ENCODE measurements at regions not wholly inside any gene's neighbourhood (a gene's known extent, or its start where the extent isn't known, plus 50 kb on each side); places are given as distances from the start of the nearest gene placed in this dataset.
"Not testable (repeated sequence)": the region's sequence is repeated elsewhere in the genome, so short reads cannot be mapped to it uniquely, and the experiment has no call there.

GRCh38 chr12:90745211-90745610 is 209.8 kb downstream of the CCER1 start:
- intact Hi-C loops (cut with DNase I) = no loop called here
- DNase-seq (ENCODE audit: missing footprints) (no peak), ATAC-seq (no peak)

GRCh38 chr12:90741611-90742010 is 213.4 kb downstream of the CCER1 start:
- intact Hi-C loops (cut with DNase I) = no loop called here
- DNase-seq (ENCODE audit: missing footprints) = no peak
- no peak for ATAC-seq

GRCh38 chr12:90729736-90730135 is 225.2 kb downstream of the CCER1 start:
- intact Hi-C loops (cut with DNase I) = no loop called here
- no peak for ATAC-seq

GRCh38 chr12:90712671-90713070 is 242.3 kb downstream of the CCER1 start:
- intact Hi-C loops (cut with DNase I) = no loop called here
- DNase-seq (ENCODE audit: missing footprints) (no peak), ATAC-seq (no peak)

More at GRCh38 chr12:90729736-90730135, 225.2 kb downstream of the CCER1 start:
- DNase-seq (ENCODE audit: missing footprints) = no peak

DNA sequence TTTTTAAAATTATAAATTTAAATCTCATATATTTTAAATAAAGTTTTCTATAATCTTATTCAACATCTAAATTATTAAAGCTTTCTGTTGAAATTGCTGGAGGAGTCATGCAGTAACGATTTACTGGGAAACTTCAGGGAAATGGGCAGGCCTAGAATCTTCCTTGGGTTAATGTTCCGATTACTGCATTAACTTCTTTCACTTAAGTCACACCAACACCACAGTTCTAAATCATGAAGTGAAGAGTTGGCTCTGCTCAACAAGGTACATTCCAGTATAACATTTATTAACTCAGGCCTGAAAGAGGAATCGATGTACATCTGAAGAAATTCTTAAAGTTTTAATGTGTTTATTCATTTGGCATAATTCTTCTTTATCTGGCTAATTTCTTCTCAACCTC is 244.3 kb downstream of the CCER1 start:
- no peak for ATAC-seq

GRCh38 chr12:90706036-90706435 is 248.9 kb downstream of the CCER1 start:
- ATAC-seq (no peak), DNase-seq (ENCODE audit: missing footprints) (no peak)
- intact Hi-C loops (cut with DNase I) = no loop called here

More for the DNA sequence above, 244.3 kb downstream of the CCER1 start:
- intact Hi-C loops (cut with DNase I) = no loop called here
- no peak for DNase-seq (ENCODE audit: missing footprints)

GRCh38 chr12:90695415-90695814 is 259.6 kb downstream of the CCER1 start:
- no peak for ATAC-seq
- DNase-seq (ENCODE audit: missing footprints) = no peak
- intact Hi-C loops (cut with DNase I) = loop anchor here (2.0 to 10.0 kb wide), 2 partner anchors 159 to 213 kb away; no protein-coding TSS in a partner anchor

DNA sequence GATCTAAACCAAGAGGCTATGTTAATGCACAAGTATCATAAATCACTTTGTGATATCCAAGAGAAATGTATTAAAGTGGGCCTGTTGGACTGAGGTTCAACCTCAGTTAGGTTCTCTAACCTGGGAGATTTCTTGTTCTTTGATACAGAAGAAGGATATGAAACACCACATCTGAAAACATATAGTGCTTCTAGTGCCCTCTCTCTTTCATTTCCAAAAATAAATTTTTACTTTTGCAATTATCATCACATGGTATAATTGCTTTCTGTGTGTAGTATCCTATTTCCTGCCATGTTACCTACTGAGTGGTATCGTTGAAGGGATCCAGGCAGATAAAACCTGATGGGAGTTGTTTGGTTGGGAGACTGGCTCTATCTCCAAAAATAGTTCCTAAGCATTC is 264.9 kb downstream of the CCER1 start:
- ATAC-seq = no peak
- DNase-seq (ENCODE audit: missing footprints) = no peak

GRCh38 chr12:90687682-90688081 is 267.3 kb downstream of the CCER1 start:
- DNase-seq (ENCODE audit: missing footprints); intact Hi-C loops (cut with DNase I); ATAC-seq: not testable (repeated sequence)

More for the DNA sequence above, 264.9 kb downstream of the CCER1 start:
- intact Hi-C loops (cut with DNase I) = loop anchor here (10.0 kb wide), 1 partner anchor 165 kb away; no protein-coding TSS in a partner anchor

- no peak for DNase-seq (ENCODE audit: missing footprints)
- intact Hi-C loops (cut with DNase I) = no loop called here
- ATAC-seq = no peak
Measured at GRCh38 chr12:90683871-90684270, 271.1 kb downstream of the CCER1 start.

DNA sequence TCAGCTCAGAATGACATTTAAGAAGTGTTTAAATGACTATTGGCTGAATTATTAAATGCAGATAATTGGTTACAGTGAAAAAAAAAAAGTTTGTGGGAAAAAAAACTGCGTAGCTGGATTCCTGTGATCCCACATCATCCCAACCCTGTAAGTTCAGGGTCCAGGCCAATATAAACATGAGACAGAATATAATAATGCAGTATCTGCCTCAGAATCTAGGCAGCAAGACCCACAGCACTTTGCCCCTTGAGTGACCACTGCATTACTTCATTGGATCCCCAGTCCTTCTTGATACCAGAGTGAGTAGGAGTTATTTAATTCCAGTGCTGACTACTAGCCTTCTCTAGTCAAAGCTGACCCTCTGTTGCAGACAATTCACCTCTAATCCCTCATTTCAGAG is 272.6 kb downstream of the CCER1 start:
- intact Hi-C loops (cut with DNase I) = no loop called here
- no peak for ATAC-seq
- DNase-seq (ENCODE audit: missing footprints) = no peak

- intact Hi-C loops (cut with DNase I) = no loop called here
- DNase-seq (ENCODE audit: missing footprints) = no peak
- no peak for ATAC-seq
Measured at GRCh38 chr12:90679674-90680073, 275.3 kb downstream of the CCER1 start.

GRCh38 chr12:90677552-90677951 is 277.4 kb downstream of the CCER1 start:
- intact Hi-C loops (cut with DNase I) = no loop called here
- no peak for ATAC-seq
- DNase-seq (ENCODE audit: missing footprints) = no peak

GRCh38 chr12:90677055-90677454 is 277.9 kb downstream of the CCER1 start:
- intact Hi-C loops (cut with DNase I) = no loop called here
- ATAC-seq = no peak
- DNase-seq (ENCODE audit: missing footprints) = no peak

GRCh38 chr12:90675106-90675505 is 279.9 kb downstream of the CCER1 start:
- no peak for ATAC-seq
- DNase-seq (ENCODE audit: missing footprints) = no peak
- intact Hi-C loops (cut with DNase I) = no loop called here

- intact Hi-C loops (cut with DNase I) = no loop called here
- DNase-seq (ENCODE audit: missing footprints) (no peak), ATAC-seq (no peak)
Measured at GRCh38 chr12:90672081-90672480, 282.9 kb downstream of the CCER1 start.

- DNase-seq (ENCODE audit: missing footprints); ATAC-seq; intact Hi-C loops (cut with DNase I): not testable (repeated sequence)
Measured at GRCh38 chr12:90663949-90664348, 291.0 kb downstream of the CCER1 start.

- intact Hi-C loops (cut with DNase I) = no loop called here
- no peak for DNase-seq (ENCODE audit: missing footprints)
- no peak for ATAC-seq
Measured at GRCh38 chr12:90659060-90659459, 295.9 kb downstream of the CCER1 start.

DNA sequence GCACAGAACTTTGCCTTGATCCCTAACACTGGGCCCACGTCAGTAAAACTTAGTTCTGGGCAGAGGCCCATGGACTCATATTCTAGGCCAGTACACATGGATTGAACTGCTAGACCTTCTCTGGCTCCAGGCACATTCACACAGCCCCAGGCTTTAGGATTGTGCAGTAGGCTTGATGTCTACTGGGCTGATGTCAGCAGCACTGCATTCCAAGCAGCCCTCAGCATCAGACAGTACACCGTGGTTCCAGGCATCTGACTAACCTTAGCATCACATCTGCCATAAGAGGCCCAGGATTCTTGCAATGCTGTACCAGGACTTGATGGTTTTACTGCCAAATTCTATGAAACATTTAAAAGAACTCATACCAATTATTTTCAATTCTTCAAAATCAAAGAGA is 301.9 kb downstream of the CCER1 start:
- ATAC-seq (no peak), DNase-seq (ENCODE audit: missing footprints) (no peak)
- intact Hi-C loops (cut with DNase I) = no loop called here

DNA sequence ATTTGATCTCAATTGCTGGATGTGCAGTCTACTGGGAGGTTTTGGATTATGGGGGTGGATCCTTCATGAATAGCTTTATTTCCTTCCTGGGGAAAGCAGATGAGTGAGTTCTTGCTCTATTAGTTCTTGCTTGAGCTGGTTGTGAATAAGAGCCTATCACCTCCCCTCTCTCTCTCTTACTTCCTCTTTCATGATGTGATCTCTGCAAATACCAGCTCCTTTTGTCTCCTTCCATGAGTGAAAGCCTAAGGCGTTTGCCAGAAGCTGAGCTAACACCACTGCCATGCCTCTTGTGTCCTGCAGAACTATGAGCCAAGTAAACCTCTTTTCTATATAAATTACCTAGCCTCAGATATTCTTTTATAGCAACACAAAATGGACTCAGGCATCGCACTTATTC is 302.7 kb downstream of the CCER1 start:
- intact Hi-C loops (cut with DNase I) = no loop called here
- DNase-seq (ENCODE audit: missing footprints) = no peak
- no peak for ATAC-seq

DNA sequence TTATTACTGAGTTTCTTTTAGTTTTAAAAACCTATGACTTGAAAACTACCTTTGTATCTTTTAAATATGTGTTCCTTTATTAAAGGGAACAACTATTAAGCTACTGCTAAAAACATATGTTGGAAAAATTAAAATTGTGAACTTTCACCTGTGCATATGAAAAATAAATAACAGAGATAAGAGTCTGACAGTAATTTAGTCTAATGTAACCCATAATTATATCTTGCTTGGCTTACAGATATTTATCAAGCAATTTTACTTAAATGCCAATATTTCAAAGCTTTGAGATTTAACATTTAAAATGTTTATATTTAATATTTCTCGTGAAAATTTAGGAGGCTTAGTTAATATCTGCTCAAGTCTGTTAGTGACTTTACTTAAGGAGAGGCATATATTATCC is 309.8 kb downstream of the CCER1 start:
- intact Hi-C loops (cut with DNase I) = no loop called here
- no peak for DNase-seq (ENCODE audit: missing footprints)
- ATAC-seq = no peak
